ENCODE measurements at regions not wholly inside any gene's neighbourhood (a gene's known extent, or its start where the extent isn't known, plus 50 kb on each side); places are given as distances from the start of the nearest gene placed in this dataset.

- Mint-ChIP-seq H3K27me3 (ENCODE audit: low read depth in 2 of 2) (no peaks in the 10 kb centered on the region), H3K4me1 (no peaks in the 10 kb centered on the region), H3K4me3 (no peak overlapping the region), H3K27ac (no peak overlapping the region), H3K9me3 (no peaks in the 10 kb centered on the region), H3K36me3 (no peaks in the 10 kb centered on the region)
- no peak overlapping the region for H3K4me3 ChIP-seq (ENCODE audit: low read length)
- 56% methylated on average over 11 of the region's 11 CpGs for WGBS (ENCODE audit: insufficient coverage)
- intact Hi-C loops (cut with micrococcal nuclease) = no loop called here
- H3K4me1 ChIP-seq (ENCODE audit: control insufficient read depth, insufficient read depth, low read length) = no peaks in the 10 kb centered on the region
- H3K36me3 ChIP-seq (ENCODE audit: control insufficient read depth, insufficient read depth, low read length) = no peaks in the 10 kb centered on the region
- no peaks in the 10 kb centered on the region for H3K27me3 ChIP-seq (ENCODE audit: control insufficient read depth, insufficient read depth, low read length)
- DNase-seq (no peak), ATAC-seq (no peak)
- no peak for TF ChIP-seq CTCF (IDR thresholded peaks at IDR 0.05)
- no peaks in the 10 kb centered on the region for H3K9me3 ChIP-seq (ENCODE audit: control insufficient read depth, insufficient read depth, low read length)
- no peak overlapping the region for H3K27ac ChIP-seq (ENCODE audit: low read length)
These were observed 72.1 kb upstream of the ITGA11 start for GRCh38 chr15:68503791-68504680.

GRCh38 chr15:68504681-68505170 is 72.8 kb upstream of the ITGA11 start:
- Histone ChIP-seq H3K27ac (ENCODE audit: low read length) (no peak overlapping the region), H3K4me3 (ENCODE audit: low read length) (no peak overlapping the region), H3K36me3 (ENCODE audit: control insufficient read depth, insufficient read depth, low read length) (no peaks in the 10 kb centered on the region), H3K4me1 (ENCODE audit: control insufficient read depth, insufficient read depth, low read length) (no peaks in the 10 kb centered on the region), H3K9me3 (ENCODE audit: control insufficient read depth, insufficient read depth, low read length) (no peaks in the 10 kb centered on the region), H3K27me3 (ENCODE audit: control insufficient read depth, insufficient read depth, low read length) (no peaks in the 10 kb centered on the region)
- no peaks in the 10 kb centered on the region for H3K9me3 Mint-ChIP-seq
- no peak overlapping the region for H3K27ac Mint-ChIP-seq
- no peaks in the 10 kb centered on the region for H3K27me3 Mint-ChIP-seq (ENCODE audit: low read depth in 2 of 2)
- ATAC-seq (no peak), DNase-seq (no peak)
- no peaks in the 10 kb centered on the region for H3K4me1 Mint-ChIP-seq
- intact Hi-C loops (cut with micrococcal nuclease) = no loop called here
- 78% methylated on average over 8 of the region's 8 CpGs for WGBS (ENCODE audit: insufficient coverage)
- no peak overlapping the region for H3K4me3 Mint-ChIP-seq
- no peak for TF ChIP-seq CTCF (IDR thresholded peaks at IDR 0.05)
- no peaks in the 10 kb centered on the region for H3K36me3 Mint-ChIP-seq

GRCh38 chr15:68506071-68506470 is 72.7 kb upstream of the CORO2B start:
- H3K9me3 Mint-ChIP-seq = no peaks in the 10 kb centered on the region
- H3K27me3 Mint-ChIP-seq (ENCODE audit: low read depth in 2 of 2) = peaks cover 5 to 6% of the 10 kb centered on the region in 2 donors
- no peak overlapping the region for H3K4me3 Mint-ChIP-seq
- no peaks in the 10 kb centered on the region for H3K4me1 Mint-ChIP-seq
- H3K27ac Mint-ChIP-seq = no peak overlapping the region
- DNase-seq (no peak), ATAC-seq (no peak)
- Histone ChIP-seq H3K36me3 (ENCODE audit: control insufficient read depth, insufficient read depth, low read length) (no peaks in the 10 kb centered on the region), H3K27me3 (ENCODE audit: control insufficient read depth, insufficient read depth, low read length) (no peaks in the 10 kb centered on the region), H3K4me3 (ENCODE audit: low read length) (no peak overlapping the region), H3K9me3 (ENCODE audit: control insufficient read depth, insufficient read depth, low read length) (no peaks in the 10 kb centered on the region), H3K4me1 (ENCODE audit: control insufficient read depth, insufficient read depth, low read length) (no peaks in the 10 kb centered on the region), H3K27ac (ENCODE audit: low read length) (no peak overlapping the region)
- 74% methylated on average over 2 of the region's 2 CpGs for WGBS (ENCODE audit: insufficient coverage)
- TF ChIP-seq CTCF (IDR thresholded peaks at IDR 0.05) = no peak
- intact Hi-C loops (cut with micrococcal nuclease) = no loop called here
- no peaks in the 10 kb centered on the region for H3K36me3 Mint-ChIP-seq

Measured in natural killer cell (primary cell).